Adrenal gland (tissue), 5 donors: ENCODE measurements at regions not wholly inside any gene's neighbourhood (a gene's known extent, or its start where the extent isn't known, plus 50 kb on each side); places are given as distances from the start of the nearest gene placed in this dataset.

Experiments used
- CTCF ChIP-seq, 6 experiments: fragments of 450-650 bp in 4 of 6; fragments of 200-600 bp in 2 of 6; sonication (generic) in 1 of 6; IDR thresholded peaks; 1 replicate in 5 of 6; 2 replicates in 1 of 6; pipeline versions ENCODE4 v1.5.1 to v1.8.0; 2016 to 2021; ENCODE audit warnings: antibody characterized with exemption in 6 of 6, mild to moderate bottlenecking in 2 of 6, moderate library complexity in 1 of 6
- POLR2A ChIP-seq, 2 donors: fragments of 450-650 bp; IDR thresholded peaks; one replicate each; pipeline ENCODE4 v1.6.1; 2017; ENCODE audit warnings: antibody characterized with exemption in 2 of 2, mild to moderate bottlenecking in 2 of 2, moderate library complexity in 1 of 2
- donor health status: DM: no; HTN: no; CAD: no.

DNA sequence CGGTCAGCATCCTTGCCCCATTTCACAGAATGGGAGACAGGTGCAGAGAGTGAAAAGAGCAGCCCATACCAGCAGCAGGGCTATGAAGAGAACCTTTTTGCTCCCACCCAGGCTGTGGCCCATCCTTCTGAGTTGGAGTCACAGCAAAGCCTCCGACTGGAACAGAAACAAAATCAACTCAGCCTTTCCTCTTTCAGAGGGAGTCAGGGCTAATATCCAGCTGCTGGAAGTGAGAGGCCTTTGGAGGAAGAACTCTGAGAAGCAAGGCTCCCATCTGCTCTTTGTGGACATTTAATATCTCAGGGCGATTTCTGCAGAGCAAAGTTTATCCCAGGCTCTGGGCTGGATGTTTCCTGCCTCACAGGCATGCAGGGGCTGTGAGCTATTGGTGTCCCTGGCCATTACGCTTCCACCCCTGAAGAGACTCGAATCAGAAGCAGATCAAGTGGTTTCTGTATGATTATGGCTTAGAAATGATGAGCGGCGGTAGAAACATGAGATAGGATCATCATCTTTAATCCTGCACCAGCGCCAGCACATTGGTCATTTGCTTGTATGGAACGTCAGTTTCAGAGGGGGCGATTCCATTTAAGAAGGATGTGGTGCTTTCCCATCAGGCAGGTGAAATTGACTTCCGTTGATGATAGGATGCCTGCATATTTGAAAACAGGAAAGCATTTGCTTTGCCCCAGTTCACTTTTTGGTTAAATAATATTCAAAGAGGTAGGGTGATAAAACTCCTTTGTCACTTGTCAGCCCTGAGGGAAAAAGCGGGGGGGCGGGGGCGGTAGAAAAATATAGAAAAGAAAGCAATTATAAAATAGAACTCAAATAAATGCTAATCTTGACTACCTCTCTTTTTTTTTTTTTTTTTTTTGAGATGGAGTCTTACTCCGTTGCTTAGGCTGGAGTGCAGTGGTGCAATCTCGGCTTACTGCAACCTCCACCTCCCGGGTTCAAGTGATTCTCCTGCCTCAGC is 152.4 kb downstream of the LRRC30 start:
- TF ChIP-seq CTCF (IDR thresholded peaks at IDR 0.05) (no peak), POLR2A (IDR thresholded peaks at IDR 0.05) (no peak)
